Activated CD4-positive, CD25-positive, alpha-beta regulatory T cell treated with anti-CD3 and anti-CD28 coated beads, Interleukin-2, amount 50 U/mL, for 16 hours (primary cell): ENCODE measurements at regions not wholly inside any gene's neighbourhood (a gene's known extent, or its start where the extent isn't known, plus 50 kb on each side); places are given as distances from the start of the nearest gene placed in this dataset.

ENCODE experiments used
- DNase-seq: peaks from one replicate; pipeline ENCODE4 v3.0.0-alpha.2; 2020; ENCODE audit warnings: low read depth, low spot score

GRCh38 chr6:54717849-54718455, 128.6 kb upstream of the FAM83B start:
- peak; percentile 5 for DNase-seq

GRCh38 chr6:54718541-54719023, 128.0 kb upstream of the FAM83B start:
- no peak for DNase-seq

GRCh38 chr6:54719131-54719530, 127.4 kb upstream of the FAM83B start:
- DNase-seq, result no peak

- no peak for DNase-seq
Observed at GRCh38 chr6:54719633-54720032, 126.9 kb upstream of the FAM83B start.

- DNase-seq, result no peak
Observed at GRCh38 chr6:54722328-54722727, 124.2 kb upstream of the FAM83B start.

GRCh38 chr6:54729716-54730115, 116.9 kb upstream of the FAM83B start:
- DNase-seq, result no peak

GRCh38 chr6:54730767-54731630, 115.6 kb upstream of the FAM83B start:
- no peak for DNase-seq

GRCh38 chr6:54737247-54737646, 109.3 kb upstream of the FAM83B start:
- no peak for DNase-seq

- DNase-seq, result no peak
Observed at GRCh38 chr6:54747955-54748354, 98.6 kb upstream of the FAM83B start.

- DNase-seq, result no peak
Observed at GRCh38 chr6:54754406-54754805, 92.2 kb upstream of the FAM83B start.

- DNase-seq, result no peak
Observed at GRCh38 chr6:54758340-54758739, 88.2 kb upstream of the FAM83B start.

GRCh38 chr6:54768494-54768893, 78.1 kb upstream of the FAM83B start:
- DNase-seq, result no peak

GRCh38 chr6:54770328-54770727, 76.2 kb upstream of the FAM83B start:
- no peak for DNase-seq

- DNase-seq, result no peak
Observed at GRCh38 chr6:54771968-54772367, 74.6 kb upstream of the FAM83B start.

- DNase-seq, result no peak
Observed at GRCh38 chr6:54772610-54773009, 74.0 kb upstream of the FAM83B start.

GRCh38 chr6:54775576-54775975, 71.0 kb upstream of the FAM83B start:
- DNase-seq, result no peak

- no peak for DNase-seq
Observed at GRCh38 chr6:54776891-54777290, 69.7 kb upstream of the FAM83B start.

- no peak for DNase-seq
Observed at GRCh38 chr6:54778731-54779130, 67.8 kb upstream of the FAM83B start.

- DNase-seq, result no peak
Observed at GRCh38 chr6:54784011-54784410, 62.6 kb upstream of the FAM83B start.

GRCh38 chr6:54786154-54786553, 60.4 kb upstream of the FAM83B start:
- DNase-seq, result no peak

GRCh38 chr6:54787825-54788224, 58.7 kb upstream of the FAM83B start:
- DNase-seq, result no peak
